RWPE1 (cell line): ENCODE measurements at regions not wholly inside any gene's neighbourhood (a gene's known extent, or its start where the extent isn't known, plus 50 kb on each side); places are given as distances from the start of the nearest gene placed in this dataset.

Experiments
- CTCF ChIA-PET: fragments of 350-600 bp; sonication (Branson Sonifier 250); formaldehyde crosslinking; extraction: SDS; loops from one replicate; lab custom pipeline; 2021; lab: Yijun Ruan, JAX
- POLR2A ChIA-PET: fragments of 400-600 bp; formaldehyde crosslinking; extraction: SDS; loops from one replicate; lab custom pipeline; 2020; ENCODE audit warnings: antibody characterized with exemption; ENCODE audit not compliant: low non-redundant PET; lab: Yijun Ruan, JAX
- DNase-seq: peaks from one replicate; pipeline ENCODE4 v3.0.0; 2012; ENCODE audit warnings: low spot score
- H3K27ac ChIP-seq: fragments of 450-650 bp; 2 replicates; pipeline ENCODE4 v1.5.1; 2017
- TF ChIP-seq, protein P1 (sequence below): fragments of 450-650 bp; conservative IDR thresholded peaks from 2 replicates; pipeline ENCODE4 v1.5.1; 2017; ENCODE audit warnings: low read depth, mild to moderate bottlenecking

- DNase-seq = no peak
- H3K27ac ChIP-seq = no peak overlapping the region
- CTCF ChIA-PET = no interaction called here
- TF ChIP-seq, protein P1, sequence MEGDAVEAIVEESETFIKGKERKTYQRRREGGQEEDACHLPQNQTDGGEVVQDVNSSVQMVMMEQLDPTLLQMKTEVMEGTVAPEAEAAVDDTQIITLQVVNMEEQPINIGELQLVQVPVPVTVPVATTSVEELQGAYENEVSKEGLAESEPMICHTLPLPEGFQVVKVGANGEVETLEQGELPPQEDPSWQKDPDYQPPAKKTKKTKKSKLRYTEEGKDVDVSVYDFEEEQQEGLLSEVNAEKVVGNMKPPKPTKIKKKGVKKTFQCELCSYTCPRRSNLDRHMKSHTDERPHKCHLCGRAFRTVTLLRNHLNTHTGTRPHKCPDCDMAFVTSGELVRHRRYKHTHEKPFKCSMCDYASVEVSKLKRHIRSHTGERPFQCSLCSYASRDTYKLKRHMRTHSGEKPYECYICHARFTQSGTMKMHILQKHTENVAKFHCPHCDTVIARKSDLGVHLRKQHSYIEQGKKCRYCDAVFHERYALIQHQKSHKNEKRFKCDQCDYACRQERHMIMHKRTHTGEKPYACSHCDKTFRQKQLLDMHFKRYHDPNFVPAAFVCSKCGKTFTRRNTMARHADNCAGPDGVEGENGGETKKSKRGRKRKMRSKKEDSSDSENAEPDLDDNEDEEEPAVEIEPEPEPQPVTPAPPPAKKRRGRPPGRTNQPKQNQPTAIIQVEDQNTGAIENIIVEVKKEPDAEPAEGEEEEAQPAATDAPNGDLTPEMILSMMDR = no peak
- POLR2A ChIA-PET = no interaction called here
Observed at GRCh38 chr2:6452702-6453481, 412.8 kb downstream of the CMPK2 start.

GRCh38 chr2:6454286-6454990, 411.3 kb downstream of the CMPK2 start:
- ChIA-PET POLR2A (no interaction called here), CTCF (no interaction called here)
- H3K27ac ChIP-seq = no peak overlapping the region
- TF ChIP-seq, protein P1 = no peak
- DNase-seq = no peak

GRCh38 chr2:6459138-6459537, 406.6 kb downstream of the CMPK2 start:
- DNase-seq = no peak
- no peak overlapping the region for H3K27ac ChIP-seq
- TF ChIP-seq, protein P1 = no peak
- CTCF ChIA-PET = no interaction called here
- POLR2A ChIA-PET = no interaction called here

DNA sequence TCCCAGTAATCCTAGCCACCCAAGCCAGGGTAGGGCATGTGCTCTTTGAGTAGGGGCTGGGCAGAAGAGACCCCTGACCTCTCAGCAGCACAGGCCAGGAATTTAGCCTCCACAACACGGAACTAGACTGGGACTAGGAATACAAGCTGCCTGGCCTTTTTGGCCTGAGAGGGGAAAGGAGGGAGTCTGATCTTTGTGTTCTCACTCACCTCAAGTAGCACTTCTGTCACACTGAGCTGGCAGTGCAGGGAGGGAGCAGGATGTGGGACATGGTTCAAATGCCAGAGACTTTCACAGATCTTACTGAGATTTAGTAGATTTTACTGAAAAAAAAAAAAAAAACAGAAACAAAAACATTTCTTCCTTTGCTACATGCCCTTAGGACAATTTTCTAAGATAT, 395.2 kb downstream of the CMPK2 start:
- TF ChIP-seq, protein P1 = no peak
- CTCF ChIA-PET = no interaction called here
- no peak overlapping the region for H3K27ac ChIP-seq
- no peak for DNase-seq
- POLR2A ChIA-PET = no interaction called here

GRCh38 chr2:6471419-6471818, 394.3 kb downstream of the CMPK2 start:
- H3K27ac ChIP-seq = no peak overlapping the region
- DNase-seq = no peak
- ChIA-PET CTCF (no interaction called here), POLR2A (no interaction called here)
- TF ChIP-seq, protein P1 = no peak

DNA sequence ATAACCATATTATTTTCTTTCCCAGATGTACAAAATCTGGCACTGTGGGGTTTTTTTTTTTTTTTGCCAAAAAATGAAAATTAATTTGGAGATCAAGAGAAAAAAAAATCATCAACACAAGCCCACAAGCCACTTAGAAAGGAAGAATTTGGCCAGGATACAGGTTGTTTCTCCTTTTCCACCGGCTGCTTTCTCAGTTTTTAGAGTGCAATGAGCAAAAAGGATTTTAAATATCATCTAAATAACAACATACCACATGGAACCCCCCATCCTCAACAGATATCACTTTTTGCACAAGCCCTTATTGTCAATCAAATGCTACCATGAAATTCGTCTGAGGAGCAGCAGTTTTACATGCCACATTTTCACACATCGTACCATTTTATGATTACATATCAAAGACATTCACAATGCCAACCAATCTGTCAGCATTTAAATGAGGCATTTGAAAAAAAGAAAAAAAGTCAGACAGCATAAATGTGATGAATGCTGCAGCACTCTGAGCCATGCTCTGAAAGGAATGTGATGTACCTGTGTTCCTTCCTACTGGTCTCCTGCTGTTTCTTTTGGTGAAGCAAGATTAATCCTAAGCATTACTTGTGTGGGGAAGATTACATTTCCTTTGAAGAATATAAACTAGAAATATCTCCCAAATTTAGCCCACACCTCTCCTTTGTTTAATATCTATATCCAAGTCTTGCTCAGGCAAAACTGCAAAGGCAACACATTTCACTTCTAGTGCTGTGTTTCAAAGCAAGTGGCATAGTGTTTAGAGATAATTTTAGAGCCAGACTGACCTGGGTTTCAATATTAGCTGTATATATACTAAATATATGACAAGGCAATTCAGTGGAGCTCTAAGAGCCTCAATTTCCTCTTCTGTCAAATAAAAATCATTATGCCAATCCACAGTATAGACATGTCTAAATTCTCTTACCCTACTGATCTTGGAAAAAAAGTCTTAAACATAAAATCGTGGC, 391.3 kb downstream of the CMPK2 start:
- no peak overlapping the region for H3K27ac ChIP-seq
- no peak for DNase-seq
- TF ChIP-seq, protein P1 = no peak
- ChIA-PET CTCF (no interaction called here), POLR2A (no interaction called here)
